Neural progenitor cell (in vitro differentiated cells): ENCODE measurements at regions not wholly inside any gene's neighbourhood (a gene's known extent, or its start where the extent isn't known, plus 50 kb on each side); places are given as distances from the start of the nearest gene placed in this dataset.

Experiments used
- DNase-seq: peaks from one replicate; pipeline ENCODE4 v3.0.0-alpha.2; 2016; ENCODE audit warnings: low spot score
- H2AFZ ChIP-seq: fragments of 200-600 bp; sonication (generic); replicated peaks from 2 replicates; pipeline ENCODE4 v1.6.1; 2016; ENCODE audit warnings: antibody characterized with exemption
- H3F3A ChIP-seq: fragments of 200-600 bp; sonication (generic); 2 replicates; pipeline ENCODE4 v1.6.1; 2016; ENCODE audit warnings: antibody characterized with exemption, low read depth
- H3K27ac ChIP-seq: fragments of 200-600 bp; sonication (generic); 2 replicates; pipeline ENCODE4 v1.5.1; 2016; ENCODE audit warnings: mild to moderate bottlenecking
- H3K27me3 ChIP-seq: fragments of 200-600 bp; sonication (generic); 2 replicates; pipeline ENCODE4 v1.6.1; 2016; ENCODE audit warnings: mild to moderate bottlenecking, moderate library complexity
- H3K36me3 ChIP-seq: fragments of 200-600 bp; sonication (generic); 2 replicates; pipeline ENCODE4 v1.5.1; 2016
- H3K4me1 ChIP-seq: fragments of 200-600 bp; sonication (generic); 2 replicates; pipeline ENCODE4 v1.6.1; 2016; ENCODE audit warnings: mixed run types
- H3K4me2 ChIP-seq: fragments of 200-600 bp; sonication (generic); 2 replicates; pipeline ENCODE4 v1.6.1; 2016
- H3K4me3 ChIP-seq: fragments of 200-600 bp; sonication (generic); 2 replicates; pipeline ENCODE4 v1.5.1; 2016
- H3K79me2 ChIP-seq: fragments of 200-600 bp; sonication (generic); 2 replicates; pipeline ENCODE4 v1.6.1; 2016; ENCODE audit warnings: low read depth
- H3K9ac ChIP-seq: fragments of 200-600 bp; sonication (generic); 2 replicates; pipeline ENCODE4 v1.6.1; 2016
- H3K9me3 ChIP-seq: fragments of 200-600 bp; sonication (generic); 2 replicates; pipeline ENCODE4 v1.5.1; 2016; ENCODE audit warnings: low read depth
- H4K20me1 ChIP-seq: fragments of 200-600 bp; sonication (generic); 2 replicates; pipeline ENCODE4 v1.6.1; 2016; ENCODE audit warnings: low read depth
- H3K27ac Mint-ChIP-seq: 3 replicates; pipeline ENCODE4 v1.8.0; 2021; ENCODE audit warnings: mixed read lengths
- H3K27me3 Mint-ChIP-seq: 2 replicates; pipeline ENCODE4 v1.8.0; 2022; ENCODE audit warnings: low read depth, mild to moderate bottlenecking, inconsistent platforms, moderate library complexity, mixed read lengths; ENCODE audit not compliant: insufficient read depth
- H3K36me3 Mint-ChIP-seq: 3 replicates; pipeline ENCODE4 v1.8.0; 2021; ENCODE audit warnings: mixed read lengths
- H3K4me1 Mint-ChIP-seq: 3 replicates; pipeline ENCODE4 v1.8.0; 2021; ENCODE audit warnings: mixed read lengths
- H3K4me3 Mint-ChIP-seq: 3 replicates; pipeline ENCODE4 v1.8.0; 2021; ENCODE audit warnings: mild to moderate bottlenecking, moderate library complexity, mixed read lengths
- H3K9me3 Mint-ChIP-seq: 3 replicates; pipeline ENCODE4 v1.8.0; 2020; ENCODE audit warnings: mixed read lengths
- CTCF ChIP-seq: fragments of 200-600 bp; sonication (generic); IDR thresholded peaks from 2 replicates; pipeline ENCODE4 v1.5.1; 2017; ENCODE audit warnings: antibody characterized with exemption, mild to moderate bottlenecking
- EZH2 ChIP-seq: fragments of 200-600 bp; sonication (generic); IDR thresholded peaks from 2 replicates; pipeline ENCODE4 v1.6.1; 2017; ENCODE audit warnings: antibody characterized with exemption, mild to moderate bottlenecking, moderate library complexity
- EZH2phosphoT487 ChIP-seq: fragments of 200-600 bp; sonication (generic); IDR thresholded peaks from 2 replicates; pipeline ENCODE4 v1.6.1; 2017; ENCODE audit warnings: antibody characterized with exemption

GRCh38 chr17:13403982-13404946 is 197.5 kb downstream of the HS3ST3A1 start:
- Histone ChIP-seq H3K9me3 (no peaks in the 10 kb centered on the region), H2AFZ (no peak overlapping the region), H3K4me3 (no peak overlapping the region), H3K79me2 (no peaks in the 10 kb centered on the region), H3F3A (no peaks in the 10 kb centered on the region), H3K4me2 (no peak overlapping the region), H3K36me3 (no peaks in the 10 kb centered on the region), H4K20me1 (no peaks in the 10 kb centered on the region), H3K9ac (no peak overlapping the region), H3K27me3 (no peaks in the 10 kb centered on the region), H3K4me1 (peaks cover 12% of the 10 kb centered on the region), H3K27ac (no peak overlapping the region)
- TF ChIP-seq EZH2phosphoT487 (no peak), CTCF (no peak), EZH2 (no peak)
- Mint-ChIP-seq H3K9me3 (peaks cover 3% of the 10 kb centered on the region), H3K4me3 (no peak overlapping the region), H3K27me3 (peaks cover under 1% of the 10 kb centered on the region), H3K4me1 (peaks cover 9% of the 10 kb centered on the region), H3K27ac (no peak overlapping the region), H3K36me3 (peaks cover 2% of the 10 kb centered on the region)
- peak; percentile 11 for DNase-seq

GRCh38 chr17:13400491-13400890 is 201.2 kb downstream of the HS3ST3A1 start:
- Mint-ChIP-seq H3K9me3 (peaks cover 3% of the 10 kb centered on the region), H3K4me3 (no peak overlapping the region), H3K27me3 (peaks cover 4% of the 10 kb centered on the region), H3K36me3 (peaks cover 2% of the 10 kb centered on the region), H3K4me1 (peaks cover 21% of the 10 kb centered on the region), H3K27ac (no peak overlapping the region)
- TF ChIP-seq CTCF (no peak), EZH2 (no peak), EZH2phosphoT487 (no peak)
- Histone ChIP-seq H2AFZ (no peak overlapping the region), H3K4me1 (peaks cover 18% of the 10 kb centered on the region), H3K9ac (no peak overlapping the region), H3K27ac (no peak overlapping the region), H3K27me3 (no peaks in the 10 kb centered on the region), H3K9me3 (no peaks in the 10 kb centered on the region), H3K36me3 (no peaks in the 10 kb centered on the region), H3K4me2 (no peak overlapping the region), H4K20me1 (no peaks in the 10 kb centered on the region), H3K79me2 (no peaks in the 10 kb centered on the region), H3F3A (no peaks in the 10 kb centered on the region), H3K4me3 (no peak overlapping the region)
- DNase-seq: no peak

- H3K9me3 Mint-ChIP-seq: peaks cover 3% of the 10 kb centered on the region
Measured at GRCh38 chr17:13398853-13399252, 202.9 kb downstream of the HS3ST3A1 start.

More at GRCh38 chr17:13398853-13399252, 202.9 kb downstream of the HS3ST3A1 start:
- peaks cover 24% of the 10 kb centered on the region for H3K4me1 Mint-ChIP-seq
- no peak overlapping the region for H2AFZ ChIP-seq
- H3K79me2 ChIP-seq: no peaks in the 10 kb centered on the region
- H3K27ac ChIP-seq: no peak overlapping the region
- no peak overlapping the region for H3K9ac ChIP-seq
- peaks cover 8% of the 10 kb centered on the region for H3K4me1 ChIP-seq
- no peaks in the 10 kb centered on the region for H3K27me3 ChIP-seq
- no peaks in the 10 kb centered on the region for H3F3A ChIP-seq
- peaks cover 2% of the 10 kb centered on the region for H3K36me3 Mint-ChIP-seq
- no peak overlapping the region for H3K4me2 ChIP-seq
- H3K4me3 Mint-ChIP-seq: no peak overlapping the region
- H3K9me3 ChIP-seq: no peaks in the 10 kb centered on the region
- H3K36me3 ChIP-seq: no peaks in the 10 kb centered on the region
- no peaks in the 10 kb centered on the region for H4K20me1 ChIP-seq
- no peak for DNase-seq
- H3K27me3 Mint-ChIP-seq: peaks cover 4% of the 10 kb centered on the region
- no peak overlapping the region for H3K4me3 ChIP-seq
- H3K27ac Mint-ChIP-seq: peak overlapping the region; percentile 16
- no peak for TF ChIP-seq EZH2
- TF ChIP-seq CTCF: no peak
- TF ChIP-seq EZH2phosphoT487: no peak
